ENCODE measurements at regions not wholly inside any gene's neighbourhood (a gene's known extent, or its start where the extent isn't known, plus 50 kb on each side); places are given as distances from the start of the nearest gene placed in this dataset.

- Histone ChIP-seq H3K4me1 (ENCODE audit: control insufficient read depth in 1 of 2, insufficient read depth in 2 of 2, low read length in 2 of 2) (no peaks in the 10 kb centered on the region), H3K27me3 (ENCODE audit: low read depth, low read length) (peaks cover 6% of the 10 kb centered on the region), H3K36me3 (ENCODE audit: control insufficient read depth in 1 of 2, insufficient read depth in 2 of 2, low read length in 2 of 2) (no peaks in the 10 kb centered on the region)
Observed at GRCh38 chr2:236694146-236694888, 124.7 kb downstream of the ACKR3 start.

GRCh38 chr2:236696834-236697233, 127.2 kb downstream of the ACKR3 start:
- Histone ChIP-seq H3K4me3 (ENCODE audit: low read depth in 1 of 2, low read length in 2 of 2) (no peak overlapping the region), H3K27me3 (ENCODE audit: low read depth, low read length) (peaks cover 6% of the 10 kb centered on the region), H3K27ac (ENCODE audit: low read length) (no peak overlapping the region), H3K36me3 (ENCODE audit: control insufficient read depth in 1 of 2, insufficient read depth in 2 of 2, low read length in 2 of 2) (no peaks in the 10 kb centered on the region), H3K9me3 (ENCODE audit: control insufficient read depth in 1 of 2, low read length in 2 of 2) (no peaks in the 10 kb centered on the region), H3K4me1 (ENCODE audit: control insufficient read depth in 1 of 2, insufficient read depth in 2 of 2, low read length in 2 of 2) (no peaks in the 10 kb centered on the region)

More at GRCh38 chr2:236694146-236694888, 124.7 kb downstream of the ACKR3 start:
- Histone ChIP-seq H3K9me3 (ENCODE audit: control insufficient read depth in 1 of 2, low read length in 2 of 2) (no peaks in the 10 kb centered on the region), H3K27ac (ENCODE audit: low read length) (no peak overlapping the region), H3K4me3 (ENCODE audit: low read depth in 1 of 2, low read length in 2 of 2) (no peak overlapping the region)

- no peaks in the 10 kb centered on the region for H3K9me3 ChIP-seq (ENCODE audit: control insufficient read depth in 1 of 2, low read length in 2 of 2)
- H3K27me3 ChIP-seq (ENCODE audit: low read depth, low read length) = peaks cover 6% of the 10 kb centered on the region
- H3K4me1 ChIP-seq (ENCODE audit: control insufficient read depth in 1 of 2, insufficient read depth in 2 of 2, low read length in 2 of 2) = no peaks in the 10 kb centered on the region
- no peak overlapping the region for H3K27ac ChIP-seq (ENCODE audit: low read length)
- H3K4me3 ChIP-seq (ENCODE audit: low read depth in 1 of 2, low read length in 2 of 2) = no peak overlapping the region
- H3K36me3 ChIP-seq (ENCODE audit: control insufficient read depth in 1 of 2, insufficient read depth in 2 of 2, low read length in 2 of 2) = no peaks in the 10 kb centered on the region
Observed at GRCh38 chr2:236698016-236698627, 128.5 kb downstream of the ACKR3 start.

- H3K27me3 ChIP-seq (ENCODE audit: low read depth, low read length) = no peaks in the 10 kb centered on the region
- no peak overlapping the region for H3K27ac ChIP-seq (ENCODE audit: low read length)
- no peaks in the 10 kb centered on the region for H3K36me3 ChIP-seq (ENCODE audit: control insufficient read depth in 1 of 2, insufficient read depth in 2 of 2, low read length in 2 of 2)
- no peak overlapping the region for H3K4me3 ChIP-seq (ENCODE audit: low read depth in 1 of 2, low read length in 2 of 2)
- peaks cover 0 to 4% of the 10 kb centered on the region in 2 donors for H3K4me1 ChIP-seq (ENCODE audit: control insufficient read depth in 1 of 2, insufficient read depth in 2 of 2, low read length in 2 of 2)
- no peaks in the 10 kb centered on the region for H3K9me3 ChIP-seq (ENCODE audit: control insufficient read depth in 1 of 2, low read length in 2 of 2)
Observed at GRCh38 chr2:236700703-236701102, 131.1 kb downstream of the ACKR3 start.

GRCh38 chr2:236702657-236703372, 133.2 kb downstream of the ACKR3 start:
- H3K4me1 ChIP-seq (ENCODE audit: control insufficient read depth in 1 of 2, insufficient read depth in 2 of 2, low read length in 2 of 2) = peaks cover 0 to 4% of the 10 kb centered on the region in 2 donors
- H3K4me3 ChIP-seq (ENCODE audit: low read depth in 1 of 2, low read length in 2 of 2) = no peak overlapping the region
- no peak overlapping the region for H3K27ac ChIP-seq (ENCODE audit: low read length)

GRCh38 chr2:236703373-236703709, 133.7 kb downstream of the ACKR3 start:
- Histone ChIP-seq H3K36me3 (ENCODE audit: control insufficient read depth in 1 of 2, insufficient read depth in 2 of 2, low read length in 2 of 2) (no peaks in the 10 kb centered on the region), H3K27me3 (ENCODE audit: low read depth, low read length) (no peaks in the 10 kb centered on the region), H3K4me1 (ENCODE audit: control insufficient read depth in 1 of 2, insufficient read depth in 2 of 2, low read length in 2 of 2) (peaks cover 0 to 4% of the 10 kb centered on the region in 2 donors), H3K4me3 (ENCODE audit: low read depth in 1 of 2, low read length in 2 of 2) (no peak overlapping the region), H3K9me3 (ENCODE audit: control insufficient read depth in 1 of 2, low read length in 2 of 2) (no peaks in the 10 kb centered on the region), H3K27ac (ENCODE audit: low read length) (no peak overlapping the region)

More at GRCh38 chr2:236702657-236703372, 133.2 kb downstream of the ACKR3 start:
- H3K36me3 ChIP-seq (ENCODE audit: control insufficient read depth in 1 of 2, insufficient read depth in 2 of 2, low read length in 2 of 2) = no peaks in the 10 kb centered on the region
- H3K9me3 ChIP-seq (ENCODE audit: control insufficient read depth in 1 of 2, low read length in 2 of 2) = no peaks in the 10 kb centered on the region
- H3K27me3 ChIP-seq (ENCODE audit: low read depth, low read length) = no peaks in the 10 kb centered on the region

GRCh38 chr2:236703906-236704305, 134.3 kb downstream of the ACKR3 start:
- no peak overlapping the region for H3K4me3 ChIP-seq (ENCODE audit: low read depth in 1 of 2, low read length in 2 of 2)

GRCh38 chr2:236704887-236705286, 135.3 kb downstream of the ACKR3 start:
- Histone ChIP-seq H3K27ac (ENCODE audit: low read length) (no peak overlapping the region), H3K4me1 (ENCODE audit: control insufficient read depth in 1 of 2, insufficient read depth in 2 of 2, low read length in 2 of 2) (peaks cover 0 to 4% of the 10 kb centered on the region in 2 donors), H3K36me3 (ENCODE audit: control insufficient read depth in 1 of 2, insufficient read depth in 2 of 2, low read length in 2 of 2) (no peaks in the 10 kb centered on the region), H3K9me3 (ENCODE audit: control insufficient read depth in 1 of 2, low read length in 2 of 2) (no peaks in the 10 kb centered on the region), H3K27me3 (ENCODE audit: low read depth, low read length) (no peaks in the 10 kb centered on the region), H3K4me3 (ENCODE audit: low read depth in 1 of 2, low read length in 2 of 2) (no peak overlapping the region)

More at GRCh38 chr2:236703906-236704305, 134.3 kb downstream of the ACKR3 start:
- H3K9me3 ChIP-seq (ENCODE audit: control insufficient read depth in 1 of 2, low read length in 2 of 2) = no peaks in the 10 kb centered on the region
- no peaks in the 10 kb centered on the region for H3K27me3 ChIP-seq (ENCODE audit: low read depth, low read length)
- no peak overlapping the region for H3K27ac ChIP-seq (ENCODE audit: low read length)
- peaks cover 0 to 4% of the 10 kb centered on the region in 2 donors for H3K4me1 ChIP-seq (ENCODE audit: control insufficient read depth in 1 of 2, insufficient read depth in 2 of 2, low read length in 2 of 2)
- no peaks in the 10 kb centered on the region for H3K36me3 ChIP-seq (ENCODE audit: control insufficient read depth in 1 of 2, insufficient read depth in 2 of 2, low read length in 2 of 2)

GRCh38 chr2:236705295-236706105, 135.9 kb downstream of the ACKR3 start:
- Histone ChIP-seq H3K4me3 (ENCODE audit: low read depth in 1 of 2, low read length in 2 of 2) (no peak overlapping the region), H3K9me3 (ENCODE audit: control insufficient read depth in 1 of 2, low read length in 2 of 2) (no peaks in the 10 kb centered on the region), H3K4me1 (ENCODE audit: control insufficient read depth in 1 of 2, insufficient read depth in 2 of 2, low read length in 2 of 2) (peaks cover 0 to 4% of the 10 kb centered on the region in 2 donors), H3K27ac (ENCODE audit: low read length) (no peak overlapping the region), H3K27me3 (ENCODE audit: low read depth, low read length) (no peaks in the 10 kb centered on the region), H3K36me3 (ENCODE audit: control insufficient read depth in 1 of 2, insufficient read depth in 2 of 2, low read length in 2 of 2) (no peaks in the 10 kb centered on the region)

GRCh38 chr2:236706288-236706687, 136.7 kb downstream of the ACKR3 start:
- H3K4me3 ChIP-seq (ENCODE audit: low read depth in 1 of 2, low read length in 2 of 2) = no peak overlapping the region
- H3K9me3 ChIP-seq (ENCODE audit: control insufficient read depth in 1 of 2, low read length in 2 of 2) = no peaks in the 10 kb centered on the region
- H3K4me1 ChIP-seq (ENCODE audit: control insufficient read depth in 1 of 2, insufficient read depth in 2 of 2, low read length in 2 of 2) = peaks cover 0 to 4% of the 10 kb centered on the region in 2 donors
- H3K27me3 ChIP-seq (ENCODE audit: low read depth, low read length) = no peaks in the 10 kb centered on the region
- H3K27ac ChIP-seq (ENCODE audit: low read length) = no peak overlapping the region
- no peaks in the 10 kb centered on the region for H3K36me3 ChIP-seq (ENCODE audit: control insufficient read depth in 1 of 2, insufficient read depth in 2 of 2, low read length in 2 of 2)

GRCh38 chr2:236706803-236707202, 137.2 kb downstream of the ACKR3 start:
- H3K27ac ChIP-seq (ENCODE audit: low read length) = no peak overlapping the region
- peaks cover 0 to 4% of the 10 kb centered on the region in 2 donors for H3K4me1 ChIP-seq (ENCODE audit: control insufficient read depth in 1 of 2, insufficient read depth in 2 of 2, low read length in 2 of 2)
- no peaks in the 10 kb centered on the region for H3K27me3 ChIP-seq (ENCODE audit: low read depth, low read length)
- H3K9me3 ChIP-seq (ENCODE audit: control insufficient read depth in 1 of 2, low read length in 2 of 2) = no peaks in the 10 kb centered on the region
- H3K4me3 ChIP-seq (ENCODE audit: low read depth in 1 of 2, low read length in 2 of 2) = no peak overlapping the region
- H3K36me3 ChIP-seq (ENCODE audit: control insufficient read depth in 1 of 2, insufficient read depth in 2 of 2, low read length in 2 of 2) = no peaks in the 10 kb centered on the region
